Fibroblast of skin of scalp (primary cell): ENCODE measurements at regions not wholly inside any gene's neighbourhood (a gene's known extent, or its start where the extent isn't known, plus 50 kb on each side); places are given as distances from the start of the nearest gene placed in this dataset.
A peak's percentile ranks its signal among the peaks of the same experiment; 100 is the strongest.
"Not testable (repeated sequence)": the region's sequence is repeated elsewhere in the genome, so short reads cannot be mapped to it uniquely, and the experiment has no call there.

Experiments
- DNase-seq: peaks from one replicate; pipeline ENCODE4 v3.0.0-alpha.2; 2013

- no peak for DNase-seq
Observed at GRCh38 chr22:49721211-49721763, 106.4 kb downstream of the BRD1 start.

GRCh38 chr22:49720279-49720959 lies 107.3 kb downstream of the BRD1 start:
- no peak for DNase-seq

GRCh38 chr22:49719046-49719445 lies 108.6 kb downstream of the BRD1 start:
- DNase-seq, result no peak

GRCh38 chr22:49718396-49718795 lies 109.3 kb downstream of the BRD1 start:
- no peak for DNase-seq

GRCh38 chr22:49717322-49717919 lies 110.3 kb downstream of the BRD1 start:
- DNase-seq, result no peak

GRCh38 chr22:49716441-49716840 lies 111.2 kb downstream of the BRD1 start:
- no peak for DNase-seq

- peak; percentile 1 for DNase-seq
Observed at GRCh38 chr22:49715450-49715849, 112.2 kb downstream of the BRD1 start.

- no peak for DNase-seq
Observed at GRCh38 chr22:49713003-49713402, 114.7 kb downstream of the BRD1 start.

- DNase-seq, result peak; percentile 8
Observed at GRCh38 chr22:49712195-49712791, 115.4 kb downstream of the BRD1 start.

- no peak for DNase-seq
Observed at GRCh38 chr22:49710746-49711145, 116.9 kb downstream of the BRD1 start.

GRCh38 chr22:49709464-49709863 lies 118.2 kb downstream of the BRD1 start:
- no peak for DNase-seq

- DNase-seq, result no peak
Observed at GRCh38 chr22:49705972-49706352, 121.7 kb downstream of the BRD1 start.

- DNase-seq, result no peak
Observed at GRCh38 chr22:49705216-49705971, 122.3 kb downstream of the BRD1 start.

GRCh38 chr22:49704345-49705215 lies 123.1 kb downstream of the BRD1 start:
- DNase-seq, result no peak

- no peak for DNase-seq
Observed at GRCh38 chr22:49703990-49704344, 123.7 kb downstream of the BRD1 start.

- DNase-seq, result no peak
Observed at GRCh38 chr22:49703505-49703904, 124.2 kb downstream of the BRD1 start.

GRCh38 chr22:49702068-49702397 lies 125.6 kb downstream of the BRD1 start:
- DNase-seq, result no peak

- DNase-seq, result no peak
Observed at GRCh38 chr22:49701380-49702067, 126.1 kb downstream of the BRD1 start.

GRCh38 chr22:49699928-49700498 lies 127.7 kb downstream of the BRD1 start:
- DNase-seq, result no peak

- DNase-seq, result no peak
Observed at GRCh38 chr22:49699476-49699875, 128.2 kb downstream of the BRD1 start.

GRCh38 chr22:49698616-49699015 lies 129.1 kb downstream of the BRD1 start:
- DNase-seq, result not testable (repeated sequence)
